Stimulated activated CD8-positive, alpha-beta memory T cell treated with anti-CD3 and anti-CD28 coated beads, Interleukin-15, amount 100 ng/mL, for 4 hours (primary cell): ENCODE measurements at regions not wholly inside any gene's neighbourhood (a gene's known extent, or its start where the extent isn't known, plus 50 kb on each side); places are given as distances from the start of the nearest gene placed in this dataset.

Source experiments
- DNase-seq, 2 donors: peaks; one replicate each; pipeline ENCODE4 v3.0.0-alpha.2; 2020; ENCODE audit warnings: low read depth in 2 of 2

DNA sequence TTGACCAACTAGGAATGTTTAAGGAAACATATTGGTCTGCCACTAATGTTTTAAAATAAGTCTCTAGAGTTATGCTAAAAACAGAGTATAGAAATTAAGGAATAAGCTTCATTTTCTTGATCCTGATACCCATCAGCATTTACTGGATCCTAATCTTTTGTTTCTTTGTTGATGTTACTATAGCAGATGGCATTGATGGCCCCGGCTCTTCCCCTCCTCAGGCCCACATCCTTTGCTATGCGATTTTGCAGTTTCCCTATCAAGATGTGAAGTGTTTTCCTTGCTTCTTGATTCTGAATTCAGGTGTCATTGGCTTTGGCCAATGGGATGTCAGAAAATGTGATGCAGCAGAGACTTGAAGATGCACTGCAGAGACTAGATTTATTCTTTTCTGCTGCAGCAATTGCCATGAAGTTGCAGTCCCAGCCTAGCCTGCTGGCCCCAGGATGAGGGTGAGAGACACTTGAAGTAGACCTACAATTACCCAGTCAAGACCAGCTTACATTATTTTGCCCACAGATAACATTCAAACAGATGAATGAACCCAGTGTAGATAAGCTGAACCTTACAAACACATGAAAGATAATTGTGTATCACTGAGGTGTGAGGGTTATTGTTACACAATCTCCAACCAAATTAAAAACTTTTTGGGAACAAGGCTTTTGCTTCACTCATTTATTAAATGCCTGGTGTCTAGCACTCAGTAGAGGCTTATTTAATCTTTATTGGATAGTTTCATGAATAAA lies 115.2 kb upstream of the ITGA4 start:
- no peak for DNase-seq

DNA sequence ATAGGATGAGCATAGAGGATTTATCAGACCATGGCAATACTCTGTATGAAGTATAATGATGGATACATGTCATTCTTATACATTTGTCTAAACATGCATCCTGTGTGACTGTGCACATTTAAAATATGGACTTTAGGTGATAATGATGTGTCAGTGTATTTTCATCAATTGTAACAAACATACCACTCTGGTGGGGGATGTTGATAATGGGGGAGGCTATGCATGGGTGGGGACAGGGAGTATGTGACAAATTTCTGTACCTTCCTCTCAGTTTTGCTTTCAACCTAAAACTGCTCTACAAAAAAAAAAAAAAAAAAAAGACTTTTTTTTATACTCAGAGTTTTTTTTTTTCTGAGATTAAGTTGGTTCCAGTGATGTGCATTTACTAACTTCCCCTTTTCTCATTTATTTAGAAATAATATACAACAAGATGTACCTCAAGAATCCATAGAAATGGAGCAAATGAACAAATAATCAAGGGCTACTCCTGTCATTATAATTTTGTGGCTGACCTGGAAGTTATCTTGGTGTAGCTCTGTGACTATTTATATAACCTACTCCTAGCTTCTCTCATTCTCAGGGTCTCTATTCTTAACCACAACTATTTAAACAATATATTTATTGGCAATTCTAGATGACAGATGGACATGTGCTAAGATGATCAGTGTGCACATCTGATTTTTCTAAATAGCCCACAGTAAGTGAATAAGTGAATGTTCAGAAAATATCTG lies 108.9 kb upstream of the ITGA4 start:
- no peak for DNase-seq

DNA sequence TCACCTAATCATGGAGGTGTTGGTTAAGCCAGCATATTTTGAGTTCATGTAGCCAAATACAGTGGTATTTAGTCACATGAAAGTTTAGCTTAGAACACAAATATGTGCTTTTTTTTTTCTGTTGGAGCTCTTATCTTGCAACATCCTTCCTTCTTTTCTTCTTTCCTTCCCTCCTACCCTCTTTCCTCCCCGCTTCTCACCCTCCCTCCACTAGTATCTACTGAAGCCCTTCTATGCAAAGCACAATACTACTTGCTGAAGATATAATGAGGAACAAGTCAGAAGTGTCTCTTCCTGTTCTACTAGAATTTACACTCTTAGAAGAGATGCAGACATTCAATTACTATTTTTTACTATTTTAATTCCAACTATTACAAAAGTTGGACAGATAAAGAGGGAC lies 105.0 kb upstream of the ITGA4 start:
- DNase-seq = no peak

DNA sequence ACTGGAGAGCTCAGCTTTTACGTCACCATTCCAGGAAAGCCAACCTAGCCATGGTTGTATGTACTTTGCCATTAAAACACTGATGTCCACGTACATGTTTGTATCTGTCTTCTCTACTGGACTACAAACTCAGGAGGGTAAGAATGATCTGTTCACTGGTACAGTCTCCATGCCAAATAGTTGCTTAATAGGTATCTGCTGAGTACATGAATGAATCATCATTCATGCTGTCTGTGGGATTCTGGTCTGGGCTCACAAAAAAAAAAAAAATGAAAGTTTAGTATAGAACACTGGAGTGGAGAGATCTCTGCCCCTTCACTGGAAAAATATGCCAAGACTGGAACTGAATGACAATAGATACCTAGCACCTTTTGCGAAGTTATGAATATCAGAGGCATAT lies 102.6 kb upstream of the ITGA4 start:
- no peak for DNase-seq

DNA sequence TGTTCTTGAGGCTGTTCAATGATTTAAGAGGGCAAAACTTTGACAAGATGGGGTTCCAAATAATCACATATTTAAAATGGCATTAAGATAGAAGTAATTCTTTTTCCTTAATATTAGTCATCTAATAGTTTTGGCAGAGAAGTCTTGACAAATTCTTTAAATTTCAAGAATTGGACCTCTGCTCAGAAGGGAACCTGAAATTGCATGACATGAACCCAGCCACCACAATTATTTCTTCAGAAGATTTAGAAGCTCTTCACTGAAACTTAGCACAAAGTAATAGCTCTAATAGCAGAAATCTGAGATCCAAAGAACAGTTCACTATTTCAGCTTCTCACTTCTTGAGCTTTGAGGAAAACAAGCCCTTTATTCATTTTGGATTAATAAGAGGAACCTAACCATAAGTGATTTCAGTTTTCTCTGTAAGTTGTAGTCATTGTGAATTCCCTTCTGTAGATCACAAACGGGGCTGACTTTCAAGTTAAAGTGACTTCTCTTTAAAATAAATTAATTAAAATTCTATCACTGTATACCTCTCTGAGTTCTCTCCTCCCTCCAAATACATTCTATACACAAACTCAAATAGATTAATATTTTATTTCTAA lies 100.6 kb upstream of the ITGA4 start:
- no peak for DNase-seq

DNA sequence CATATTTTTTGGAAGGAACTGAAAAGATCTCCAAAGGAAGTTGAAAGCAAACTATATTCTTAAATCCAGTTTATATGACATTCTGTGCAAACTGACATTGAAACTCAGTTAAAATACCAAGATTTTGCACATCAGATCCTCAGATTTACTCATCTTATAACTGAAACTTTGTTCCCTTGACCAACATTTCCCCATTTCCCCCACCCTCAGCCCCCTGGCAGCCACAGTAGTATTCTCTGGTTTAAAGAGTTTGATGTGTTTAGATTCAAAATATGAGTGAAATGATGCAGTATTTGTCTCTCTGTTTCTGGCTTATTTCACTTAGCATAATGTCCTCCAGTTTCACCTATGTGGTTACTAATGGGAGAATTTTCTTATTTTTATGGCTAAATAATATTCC lies 99.2 kb upstream of the ITGA4 start:
- DNase-seq = no peak

- no peak for DNase-seq
Measured at GRCh38 chr2:181362561-181362960, 94.6 kb upstream of the ITGA4 start.

- DNase-seq = no peak
Measured at GRCh38 chr2:181363164-181363563, 94.0 kb upstream of the ITGA4 start.

- DNase-seq = no peak
Measured at GRCh38 chr2:181364492-181365170, 92.6 kb upstream of the ITGA4 start.

GRCh38 chr2:181366675-181367175 lies 90.5 kb upstream of the ITGA4 start:
- no peak for DNase-seq

- DNase-seq = no peak
Measured at GRCh38 chr2:181367411-181367810, 89.8 kb upstream of the ITGA4 start.

DNA sequence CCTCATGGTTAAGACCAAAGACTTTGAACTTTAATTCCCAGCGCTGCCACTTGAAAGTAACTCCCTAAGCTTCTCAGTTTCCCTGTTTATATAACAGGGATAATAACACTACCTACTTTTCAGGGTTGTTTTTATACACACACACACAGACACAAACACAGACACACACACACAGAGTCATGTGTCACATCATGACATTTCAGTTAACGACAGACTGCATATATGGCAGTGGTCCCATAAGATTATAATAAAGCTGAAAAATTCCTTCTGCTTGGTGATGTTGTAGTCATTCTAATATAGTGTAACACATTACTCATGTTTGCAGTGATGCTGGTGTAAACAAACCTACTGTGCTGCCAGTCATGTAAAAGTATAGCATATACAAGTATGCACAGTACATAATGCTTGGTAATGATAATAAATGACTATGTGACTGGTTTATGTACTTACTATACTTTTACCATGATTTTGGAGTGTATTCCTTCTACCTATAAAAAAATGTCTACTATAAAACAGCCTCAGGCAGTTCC lies 89.2 kb upstream of the ITGA4 start:
- DNase-seq = no peak

DNA sequence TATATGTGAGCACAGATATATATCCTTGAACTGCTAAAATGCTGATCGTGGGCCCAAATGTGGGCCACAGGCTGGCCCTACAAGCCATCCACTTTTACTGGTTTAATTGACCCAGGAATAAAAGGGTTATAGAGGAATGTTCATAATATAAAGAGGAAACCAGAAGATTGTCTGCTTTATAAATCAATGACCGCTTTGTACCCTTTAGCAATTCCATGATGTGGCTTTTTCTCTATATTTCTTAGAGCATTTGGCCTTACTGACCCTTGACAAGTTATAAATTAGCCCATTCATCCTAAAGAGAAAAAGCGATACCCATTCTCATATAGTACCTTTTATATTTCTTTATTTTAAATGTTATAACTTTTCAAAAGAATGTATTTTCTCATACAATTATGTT lies 87.1 kb upstream of the ITGA4 start:
- DNase-seq = no peak

DNA sequence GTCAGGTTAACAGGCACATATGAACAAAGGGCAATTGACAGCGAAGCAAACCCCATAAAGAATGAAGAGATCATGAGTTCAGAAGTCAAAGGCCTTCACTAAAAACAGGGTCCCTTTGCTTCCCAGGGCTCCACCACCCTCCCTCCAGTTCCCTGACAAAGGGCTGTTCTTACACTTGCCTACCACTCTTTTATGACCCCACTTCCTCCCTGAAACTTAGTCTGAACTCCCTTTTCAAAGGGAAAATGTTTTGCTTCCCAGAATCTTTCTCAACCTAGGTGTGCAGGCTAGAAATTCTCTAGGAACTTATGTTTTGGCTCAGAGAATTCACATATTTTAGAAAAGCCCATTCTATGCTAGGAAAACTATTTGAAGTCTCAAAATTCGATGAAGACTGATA lies 86.0 kb upstream of the ITGA4 start:
- no peak for DNase-seq

GRCh38 chr2:181371782-181372645 lies 85.2 kb upstream of the ITGA4 start:
- DNase-seq = no peak

GRCh38 chr2:181372646-181373040 lies 84.5 kb upstream of the ITGA4 start:
- DNase-seq = no peak

DNA sequence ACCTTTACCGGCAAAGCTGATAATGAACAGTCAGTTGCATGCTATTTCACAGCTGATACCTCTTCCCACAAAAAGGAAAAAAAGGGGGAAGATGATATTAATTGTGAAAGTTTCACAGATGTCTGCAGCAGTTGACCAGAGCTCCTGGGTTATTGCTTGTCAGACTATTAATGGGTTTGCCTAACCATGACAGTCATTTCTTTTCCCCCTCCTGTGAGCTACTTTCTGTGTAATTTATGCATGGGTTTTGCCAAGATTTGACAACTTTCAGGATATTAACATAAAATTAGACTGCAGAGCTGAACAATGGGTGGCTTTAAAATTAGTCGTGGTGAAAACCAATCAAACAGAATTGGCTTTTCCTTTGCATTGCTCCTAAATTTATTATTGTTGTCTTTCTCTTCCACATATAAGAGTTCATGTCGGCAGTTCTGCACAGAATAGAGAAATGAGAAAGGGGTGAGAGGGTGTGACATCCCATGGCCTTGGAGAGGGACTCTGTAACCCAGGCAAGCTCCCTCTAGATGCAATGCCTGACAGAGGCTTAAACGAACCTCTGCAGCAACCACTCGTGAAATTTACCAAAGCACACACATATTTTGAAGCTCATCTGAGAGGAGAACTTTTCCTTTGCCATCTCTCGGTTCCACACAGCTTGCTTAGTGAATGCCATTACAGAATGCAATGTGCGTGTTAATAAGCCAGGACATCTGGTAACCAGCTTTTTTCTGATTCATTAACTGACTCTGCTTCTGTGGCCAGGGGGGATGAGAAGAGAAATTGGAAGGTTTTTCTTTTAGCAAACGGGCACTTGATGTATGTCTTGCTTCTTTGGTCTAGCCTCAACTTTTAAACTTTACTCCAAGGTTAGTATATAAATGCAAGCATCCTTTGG lies 82.2 kb upstream of the ITGA4 start:
- DNase-seq = no peak

GRCh38 chr2:181376442-181376841 lies 80.7 kb upstream of the ITGA4 start:
- DNase-seq = no peak

DNA sequence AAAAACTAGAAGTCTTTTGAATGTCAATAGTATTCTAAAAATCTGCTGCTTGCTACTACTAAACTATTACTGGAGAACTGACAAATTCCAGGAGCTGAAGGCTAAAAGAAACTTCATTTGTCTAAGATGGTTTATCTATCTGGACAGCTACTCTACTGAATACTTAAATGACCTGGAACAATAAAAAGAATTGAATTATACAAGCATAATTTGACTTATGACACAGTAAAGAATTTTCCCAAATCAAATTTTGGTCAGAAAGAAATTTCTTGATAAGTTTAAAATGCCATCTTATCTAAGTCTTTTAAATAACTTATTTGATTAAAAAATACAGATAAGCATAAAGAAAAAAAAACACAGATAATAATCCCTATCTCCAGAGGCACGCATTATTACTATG lies 80.2 kb upstream of the ITGA4 start:
- no peak for DNase-seq

GRCh38 chr2:181378491-181378890 lies 78.7 kb upstream of the ITGA4 start:
- no peak for DNase-seq
